ENCODE measurements at regions not wholly inside any gene's neighbourhood (a gene's known extent, or its start where the extent isn't known, plus 50 kb on each side); places are given as distances from the start of the nearest gene placed in this dataset.
"Not testable (repeated sequence)": the region's sequence is repeated elsewhere in the genome, so short reads cannot be mapped to it uniquely, and the experiment has no call there.

- no peak for DNase-seq
These were observed 1241.4 kb upstream of the TMEM132C start for GRCh38 chr12:127025545-127025944.

- no peak for DNase-seq
These were observed 1231.7 kb upstream of the TMEM132C start for GRCh38 chr12:127035011-127035879.

DNA sequence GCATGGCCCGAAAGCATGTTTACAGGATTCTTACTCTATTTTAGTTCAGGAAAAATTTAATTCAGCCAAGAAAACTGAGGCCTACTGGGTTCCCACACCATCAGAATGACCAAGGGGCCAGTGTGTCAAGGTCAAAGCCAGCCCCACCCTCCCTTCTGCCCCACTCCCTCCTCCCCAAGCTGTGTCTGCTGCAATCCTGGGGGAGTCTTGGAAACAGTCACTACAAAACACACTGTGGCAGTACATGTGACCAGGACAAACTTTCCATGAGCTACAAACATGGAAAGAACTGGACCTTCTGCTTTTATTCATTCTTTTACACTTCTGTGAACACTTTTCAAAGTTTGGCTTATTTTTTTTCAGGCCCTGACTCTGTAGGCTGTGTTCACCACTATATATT lies 1228.8 kb upstream of the TMEM132C start:
- DNase-seq: no peak

DNA sequence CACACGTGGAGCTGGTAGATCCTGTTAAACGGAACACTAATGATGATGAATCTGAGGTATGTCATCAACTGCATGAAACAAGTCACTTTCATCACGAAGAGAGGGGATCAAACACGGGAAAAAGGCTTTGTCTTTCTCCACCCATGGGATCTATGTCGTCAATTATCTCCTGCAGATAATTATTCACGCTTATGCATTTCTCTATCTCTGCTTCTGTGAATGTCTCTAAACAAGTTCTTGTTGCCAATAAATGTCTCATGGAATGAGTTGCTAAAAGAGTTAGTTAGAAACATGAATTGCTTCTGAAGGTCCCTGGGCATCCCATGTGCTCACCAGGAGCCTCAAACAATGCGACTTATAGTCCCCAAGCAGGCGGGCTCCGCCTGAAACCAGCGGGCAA lies 1228.2 kb upstream of the TMEM132C start:
- DNase-seq: no peak

GRCh38 chr12:127041985-127042625 lies 1224.9 kb upstream of the TMEM132C start:
- no peak for DNase-seq

DNA sequence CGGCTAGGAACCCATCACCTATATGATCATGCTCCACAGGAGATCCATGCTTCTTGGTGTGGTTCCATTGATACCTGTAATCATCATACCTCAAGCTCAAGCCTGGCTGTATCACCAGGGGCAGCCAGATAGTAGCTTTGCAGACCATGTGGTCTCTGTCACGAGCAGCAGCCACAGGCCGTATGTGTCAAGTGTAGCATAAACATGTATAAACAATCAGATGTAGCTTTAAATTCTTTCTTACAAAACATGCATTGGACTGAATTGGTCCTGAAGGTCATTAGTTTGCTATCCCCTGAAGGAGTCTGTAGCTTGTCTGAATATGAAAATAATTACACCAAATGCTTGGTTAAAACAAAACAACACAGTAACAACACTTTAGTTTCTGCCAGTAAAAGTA lies 1223.2 kb upstream of the TMEM132C start:
- DNase-seq: no peak

- DNase-seq: no peak
These were observed 1222.1 kb upstream of the TMEM132C start for GRCh38 chr12:127044836-127045235.

- no peak for DNase-seq
These were observed 1220.5 kb upstream of the TMEM132C start for GRCh38 chr12:127046467-127046866.

- no peak for DNase-seq
These were observed 1218.9 kb upstream of the TMEM132C start for GRCh38 chr12:127048057-127048456.

- not testable (repeated sequence) for DNase-seq
These were observed 1218.4 kb upstream of the TMEM132C start for GRCh38 chr12:127048525-127048924.

- DNase-seq: no peak
These were observed 1215.8 kb upstream of the TMEM132C start for GRCh38 chr12:127051139-127051538.

- DNase-seq: no peak
These were observed 1214.3 kb upstream of the TMEM132C start for GRCh38 chr12:127052511-127053232.

DNA sequence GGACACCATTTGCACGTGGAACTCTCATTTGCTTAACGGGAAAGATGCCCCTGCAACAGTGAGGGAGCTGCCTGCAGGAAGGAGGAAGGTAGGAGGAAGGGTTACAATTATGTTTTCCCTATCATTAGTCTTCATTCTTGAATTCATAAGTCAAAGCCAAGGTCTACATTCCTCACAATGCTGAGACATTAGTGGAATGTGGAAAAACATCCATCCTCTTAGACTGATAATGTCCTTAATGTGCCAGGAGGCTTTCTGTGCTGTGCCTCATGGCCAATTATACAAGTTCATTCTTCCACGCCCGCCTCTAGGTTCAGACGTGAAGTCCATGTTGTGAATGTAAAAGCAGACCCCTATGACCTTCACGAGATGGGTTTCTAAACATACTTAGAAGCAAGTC lies 1212.4 kb upstream of the TMEM132C start:
- no peak for DNase-seq

- no peak for DNase-seq
These were observed 1206.6 kb upstream of the TMEM132C start for GRCh38 chr12:127060310-127060847.

GRCh38 chr12:127060933-127061332 lies 1206.0 kb upstream of the TMEM132C start:
- DNase-seq: no peak

GRCh38 chr12:127063339-127064072 lies 1203.5 kb upstream of the TMEM132C start:
- DNase-seq: peak; percentile 91

DNA sequence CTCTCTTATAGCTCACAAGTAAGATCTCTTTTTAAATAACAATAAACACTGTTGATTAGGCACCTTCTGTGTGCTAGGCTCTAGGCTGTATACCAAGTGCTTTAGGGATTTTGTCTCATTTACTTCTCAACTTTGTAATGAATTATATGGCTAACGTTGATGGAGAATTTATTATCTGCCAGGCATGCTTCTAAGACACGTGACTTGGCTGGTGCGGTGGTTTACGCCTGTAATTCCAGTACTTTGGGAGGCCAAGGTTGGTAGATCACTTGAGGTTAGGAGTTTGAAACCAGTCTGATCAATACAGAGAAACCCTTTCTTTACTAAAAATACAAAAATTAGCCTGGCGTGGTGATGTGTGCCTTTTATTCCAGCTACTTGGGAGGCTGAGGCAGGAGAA lies 1202.8 kb upstream of the TMEM132C start:
- no peak for DNase-seq

- DNase-seq: no peak
These were observed 1201.4 kb upstream of the TMEM132C start for GRCh38 chr12:127065595-127065994.

- no peak for DNase-seq
These were observed 1196.3 kb upstream of the TMEM132C start for GRCh38 chr12:127070515-127071157.

- no peak for DNase-seq
These were observed 1192.8 kb upstream of the TMEM132C start for GRCh38 chr12:127074161-127074560.

GRCh38 chr12:127075981-127076380 lies 1191.0 kb upstream of the TMEM132C start:
- DNase-seq: no peak
